Esophagus squamous epithelium (tissue), 5 donors: ENCODE measurements at regions not wholly inside any gene's neighbourhood (a gene's known extent, or its start where the extent isn't known, plus 50 kb on each side); places are given as distances from the start of the nearest gene placed in this dataset.

Experiments
- DNase-seq: peaks from one replicate; lab custom pipeline; 2025; lab: John Stamatoyannopoulos, UW
- H3K27ac ChIP-seq, 4 donors: fragments of 200-600 bp; sonication (generic); one replicate each; pipeline ENCODE4 v1.5.1; 2016 to 2019; ENCODE audit warnings: mild to moderate bottlenecking in 1 of 4
- H3K27me3 ChIP-seq, 4 donors: fragments of 200-600 bp; sonication (generic); 1 replicate in 3 of 4; 2 replicates in 1 of 4; pipeline versions ENCODE4 v1.5.1 to v1.6.0; 2017 to 2021; ENCODE audit warnings: antibody characterized with exemption in 1 of 4
- H3K36me3 ChIP-seq, 3 donors: fragments of 200-600 bp; sonication (generic); one replicate each; pipeline ENCODE4 v1.5.1; 2016 to 2019
- H3K4me1 ChIP-seq, 3 donors: fragments of 200-600 bp; sonication (generic); one replicate each; pipeline ENCODE4 v1.5.1; 2017 to 2019
- H3K4me3 ChIP-seq, 4 donors: fragments of 200-600 bp; sonication (generic); 1 replicate in 3 of 4; 2 replicates in 1 of 4; pipeline ENCODE4 v1.5.1; 2016 to 2019; ENCODE audit warnings: mild to moderate bottlenecking in 2 of 4, moderate library complexity in 1 of 4
- H3K9me3 ChIP-seq, 3 donors: fragments of 200-600 bp; sonication (generic); one replicate each; pipeline ENCODE4 v1.5.1; 2016 to 2019
- POLR2A ChIP-seq, 4 donors: fragments of 450-650 bp; IDR thresholded peaks; one replicate each; pipeline ENCODE4 v1.6.1; 2017; ENCODE audit warnings: antibody characterized with exemption in 4 of 4, mild to moderate bottlenecking in 4 of 4, moderate library complexity in 3 of 4
- WGBS, 2 donors: methylation state at CpG; one replicate each; pipeline ENCODE4 v1.1.5; 2018; 5-methylcytosine and 5-hydroxymethylcytosine counted together
- intact Hi-C: fragments of 100-400 bp; cut with DNase I; formaldehyde crosslinking; loops from one replicate; pipeline ENCODE4 v1.15.0; 2022
- TF ChIP-seq, protein P1 (sequence below), 6 experiments: fragments of 450-650 bp in 4 of 6; fragments of 200-600 bp in 2 of 6; sonication (generic) in 2 of 6; IDR thresholded peaks; one replicate each; pipeline ENCODE4 v1.5.1; 2016 to 2019; ENCODE audit warnings: antibody characterized with exemption in 6 of 6, mild to moderate bottlenecking in 4 of 6, moderate library complexity in 4 of 6
- donor health status: DM: yes; HTN: yes; CAD: no.

DNA sequence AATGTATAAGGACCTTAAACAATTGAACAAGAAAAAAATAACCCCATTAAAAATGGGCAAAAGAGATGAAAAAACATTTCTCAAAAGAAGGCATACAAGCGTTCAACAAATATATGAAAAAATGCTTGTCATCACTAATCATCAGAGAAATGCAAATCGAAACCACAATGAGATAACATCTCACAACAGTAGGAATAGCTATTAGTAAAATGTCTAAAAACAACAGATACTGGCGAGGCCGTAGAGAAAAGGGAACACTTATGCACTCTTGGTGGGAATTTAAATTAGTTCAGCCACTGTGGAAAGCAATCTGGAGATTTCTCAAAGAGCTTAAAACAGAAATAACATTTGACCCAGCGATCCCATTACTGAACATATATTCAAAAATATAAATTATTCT is 769.8 kb upstream of the MGAT4C start:
- intact Hi-C loops: no loop called here

DNA sequence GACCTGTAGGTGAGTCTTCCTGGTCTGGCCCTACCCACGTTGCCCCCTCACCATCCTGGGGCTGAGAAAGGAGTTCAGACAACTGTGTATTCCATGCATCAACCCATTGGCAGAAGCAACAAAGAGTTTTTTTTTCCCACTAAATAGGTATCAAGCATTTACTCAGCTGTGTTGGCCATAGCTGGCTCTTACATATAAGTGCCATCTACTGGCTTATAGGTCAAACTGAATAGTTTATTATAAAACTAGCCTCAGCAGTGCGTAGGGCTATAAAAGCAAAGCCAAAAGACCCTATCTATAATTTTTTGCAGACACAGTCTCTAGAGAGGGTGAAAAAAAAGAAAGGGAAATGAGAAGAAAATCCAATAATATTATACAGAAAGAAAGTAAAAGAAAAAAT is 765.2 kb upstream of the MGAT4C start:
- no peaks in the 10 kb centered on the region for H3K9me3 ChIP-seq
- H3K4me3 ChIP-seq: no peak overlapping the region
- WGBS, 2 donors: 38 to 67% methylated on average over 2 of the region's 2 CpGs
- no peaks in the 10 kb centered on the region for H3K4me1 ChIP-seq
- H3K36me3 ChIP-seq: no peaks in the 10 kb centered on the region
- DNase-seq: no peak
- no peak overlapping the region for H3K27ac ChIP-seq
- intact Hi-C loops: no loop called here
- no peaks in the 10 kb centered on the region for H3K27me3 ChIP-seq
- TF ChIP-seq, protein P1, sequence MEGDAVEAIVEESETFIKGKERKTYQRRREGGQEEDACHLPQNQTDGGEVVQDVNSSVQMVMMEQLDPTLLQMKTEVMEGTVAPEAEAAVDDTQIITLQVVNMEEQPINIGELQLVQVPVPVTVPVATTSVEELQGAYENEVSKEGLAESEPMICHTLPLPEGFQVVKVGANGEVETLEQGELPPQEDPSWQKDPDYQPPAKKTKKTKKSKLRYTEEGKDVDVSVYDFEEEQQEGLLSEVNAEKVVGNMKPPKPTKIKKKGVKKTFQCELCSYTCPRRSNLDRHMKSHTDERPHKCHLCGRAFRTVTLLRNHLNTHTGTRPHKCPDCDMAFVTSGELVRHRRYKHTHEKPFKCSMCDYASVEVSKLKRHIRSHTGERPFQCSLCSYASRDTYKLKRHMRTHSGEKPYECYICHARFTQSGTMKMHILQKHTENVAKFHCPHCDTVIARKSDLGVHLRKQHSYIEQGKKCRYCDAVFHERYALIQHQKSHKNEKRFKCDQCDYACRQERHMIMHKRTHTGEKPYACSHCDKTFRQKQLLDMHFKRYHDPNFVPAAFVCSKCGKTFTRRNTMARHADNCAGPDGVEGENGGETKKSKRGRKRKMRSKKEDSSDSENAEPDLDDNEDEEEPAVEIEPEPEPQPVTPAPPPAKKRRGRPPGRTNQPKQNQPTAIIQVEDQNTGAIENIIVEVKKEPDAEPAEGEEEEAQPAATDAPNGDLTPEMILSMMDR (IDR thresholded peaks at IDR 0.05): no peak
- TF ChIP-seq POLR2A (IDR thresholded peaks at IDR 0.05): no peak

More for the DNA sequence above, 769.8 kb upstream of the MGAT4C start:
- no peak overlapping the region for H3K27ac ChIP-seq
- no peaks in the 10 kb centered on the region for H3K9me3 ChIP-seq
- H3K36me3 ChIP-seq: no peaks in the 10 kb centered on the region
- no peaks in the 10 kb centered on the region for H3K27me3 ChIP-seq
- no peaks in the 10 kb centered on the region for H3K4me1 ChIP-seq
- no peak overlapping the region for H3K4me3 ChIP-seq
- TF ChIP-seq POLR2A (IDR thresholded peaks at IDR 0.05): no peak
- TF ChIP-seq, protein P1 (IDR thresholded peaks at IDR 0.05): no peak
- no peak for DNase-seq
- WGBS, 2 donors: 79 to 82% methylated on average over 5 of the region's 5 CpGs

GRCh38 chr12:87020071-87020470 is 763.9 kb upstream of the MGAT4C start:
- Histone ChIP-seq H3K4me1 (no peaks in the 10 kb centered on the region), H3K36me3 (no peaks in the 10 kb centered on the region), H3K27ac (no peak overlapping the region), H3K27me3 (no peaks in the 10 kb centered on the region), H3K9me3 (no peaks in the 10 kb centered on the region), H3K4me3 (no peak overlapping the region)
- intact Hi-C loops: no loop called here
- 60 to 100% methylated on average over 1 of the region's 1 CpG for WGBS, 2 donors
- DNase-seq: no peak
- no peak for TF ChIP-seq POLR2A (IDR thresholded peaks at IDR 0.05)
- TF ChIP-seq, protein P1 (IDR thresholded peaks at IDR 0.05): no peak

DNA sequence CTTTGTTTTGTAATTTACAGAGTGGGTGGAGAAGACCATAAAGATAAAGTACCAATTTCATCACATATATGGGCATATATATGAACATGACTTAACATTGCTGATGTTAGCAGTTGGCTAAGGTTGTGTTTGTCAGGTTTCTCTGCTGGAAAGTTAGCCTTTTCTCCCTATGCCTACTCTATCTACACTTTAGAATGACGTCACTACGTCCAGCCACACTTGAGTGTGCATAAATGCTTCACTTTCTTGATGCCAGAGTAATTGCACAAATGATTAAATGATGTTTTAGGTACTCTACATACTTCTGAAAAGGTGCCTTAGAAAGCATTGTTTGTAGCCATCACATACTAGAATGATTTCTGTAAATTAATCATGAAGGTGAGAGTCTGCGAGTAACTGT is 759.2 kb upstream of the MGAT4C start:
- Histone ChIP-seq H3K9me3 (no peaks in the 10 kb centered on the region), H3K4me3 (no peak overlapping the region), H3K36me3 (no peaks in the 10 kb centered on the region), H3K27ac (no peak overlapping the region), H3K4me1 (no peaks in the 10 kb centered on the region), H3K27me3 (no peaks in the 10 kb centered on the region)
- no peak for TF ChIP-seq POLR2A (IDR thresholded peaks at IDR 0.05)
- TF ChIP-seq, protein P1 (IDR thresholded peaks at IDR 0.05): no peak
- intact Hi-C loops: no loop called here
- 82 to 91% methylated on average over 3 of the region's 3 CpGs for WGBS, 2 donors
- no peak for DNase-seq

DNA sequence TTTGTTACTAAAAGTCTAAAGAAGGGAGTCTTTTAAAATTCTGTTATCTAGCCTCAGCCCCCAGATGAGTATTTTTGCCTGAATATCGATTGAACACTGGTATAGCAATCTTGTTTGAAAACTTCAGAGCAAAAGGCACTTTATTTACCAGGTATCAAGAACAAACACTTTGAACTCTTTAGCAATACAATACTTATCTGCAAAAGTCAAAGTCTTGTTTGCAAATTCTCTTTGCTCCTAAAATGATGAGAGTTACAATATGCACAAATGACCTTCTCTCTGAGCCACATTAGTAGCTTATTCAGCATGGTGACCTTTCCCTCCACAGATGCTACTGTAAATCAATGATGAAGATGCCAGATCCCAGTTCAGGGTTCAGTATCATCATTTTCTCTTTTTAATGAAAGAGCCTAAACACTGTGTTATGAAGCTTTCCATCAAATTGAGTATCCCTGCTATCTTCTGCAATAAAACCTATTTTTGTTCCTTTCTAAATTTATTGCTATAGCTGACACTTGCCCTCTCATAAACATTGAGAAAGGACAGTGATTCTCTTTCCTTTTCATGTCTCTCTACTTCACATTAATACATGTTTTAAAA is 752.7 kb upstream of the MGAT4C start:
- WGBS, 2 donors: 35 to 40% methylated on average over 1 of the region's 1 CpG
- intact Hi-C loops: no loop called here

More for the DNA sequence above, 752.7 kb upstream of the MGAT4C start:
- Histone ChIP-seq H3K27me3 (no peaks in the 10 kb centered on the region), H3K27ac (no peak overlapping the region), H3K36me3 (no peaks in the 10 kb centered on the region), H3K4me3 (no peak overlapping the region), H3K4me1 (no peaks in the 10 kb centered on the region), H3K9me3 (no peaks in the 10 kb centered on the region)
- no peak for DNase-seq
- no peak for TF ChIP-seq POLR2A (IDR thresholded peaks at IDR 0.05)
- TF ChIP-seq, protein P1 (IDR thresholded peaks at IDR 0.05): no peak
